Epithelial cell of prostate (primary cell): ENCODE measurements at regions not wholly inside any gene's neighbourhood (a gene's known extent, or its start where the extent isn't known, plus 50 kb on each side); places are given as distances from the start of the nearest gene placed in this dataset.
"Not testable (repeated sequence)": the region's sequence is repeated elsewhere in the genome, so short reads cannot be mapped to it uniquely, and the experiment has no call there.

ENCODE experiments used
- DNase-seq: peaks from one replicate; pipeline ENCODE4 v3.0.0-alpha.2; 2011; ENCODE audit warnings: low read depth, low spot score
- H3K27ac ChIP-seq: fragments of 450-650 bp; 2 replicates; pipeline ENCODE4 v1.5.1; 2017; ENCODE audit warnings: mild to moderate bottlenecking

GRCh38 chr1:199619223-199619622 is 408.3 kb upstream of the NR5A2 start:
- no peak for DNase-seq

GRCh38 chr1:199626228-199626627 is 401.3 kb upstream of the NR5A2 start:
- not testable (repeated sequence) for H3K27ac ChIP-seq, DNase-seq

More at GRCh38 chr1:199619223-199619622, 408.3 kb upstream of the NR5A2 start:
- H3K27ac ChIP-seq, result no peak overlapping the region

- no peak for DNase-seq
- no peak overlapping the region for H3K27ac ChIP-seq
Observed at GRCh38 chr1:199629624-199630023, 397.9 kb upstream of the NR5A2 start.

DNA sequence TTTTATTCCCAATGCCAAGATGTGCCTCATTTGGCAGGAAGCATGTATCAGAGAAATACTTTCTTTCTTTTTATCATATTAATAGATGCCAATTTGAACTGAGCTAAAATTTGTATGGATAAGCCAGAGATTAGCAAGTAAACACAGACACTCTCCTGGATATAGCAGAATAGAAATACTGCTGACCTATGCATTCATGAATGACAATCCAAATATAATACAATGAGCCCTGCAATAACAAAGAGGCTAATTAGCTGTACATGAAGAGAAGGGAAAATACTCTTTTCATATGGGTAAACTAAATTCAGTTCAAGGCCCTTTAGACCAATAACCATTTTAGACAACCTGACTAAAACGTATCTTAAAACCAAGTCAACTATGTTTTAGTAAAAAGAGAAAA is 388.1 kb upstream of the NR5A2 start:
- H3K27ac ChIP-seq, result no peak overlapping the region
- DNase-seq, result no peak

GRCh38 chr1:199641531-199641930 is 386.0 kb upstream of the NR5A2 start:
- DNase-seq, result no peak
- no peak overlapping the region for H3K27ac ChIP-seq

GRCh38 chr1:199644912-199645311 is 382.6 kb upstream of the NR5A2 start:
- no peak overlapping the region for H3K27ac ChIP-seq
- DNase-seq, result no peak

DNA sequence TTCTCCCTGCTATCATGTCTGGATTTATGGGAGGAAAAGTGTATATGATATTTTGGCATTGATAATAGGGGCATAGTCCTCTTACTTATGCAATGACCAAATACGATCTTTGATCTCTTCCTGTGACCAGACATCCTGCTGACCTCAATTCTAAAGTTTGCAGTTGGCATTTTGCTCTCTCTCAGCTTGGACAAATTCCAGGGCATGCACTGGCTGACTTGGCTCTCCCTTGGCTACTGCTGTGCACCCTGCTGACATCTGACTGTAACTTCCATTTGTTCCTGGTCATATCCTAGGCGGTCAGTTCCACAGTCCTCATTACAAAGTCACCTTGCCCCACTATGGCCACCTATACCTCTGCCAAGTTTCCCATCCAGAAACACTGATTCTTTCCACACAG is 380.7 kb upstream of the NR5A2 start:
- H3K27ac ChIP-seq, result no peak overlapping the region
- no peak for DNase-seq

GRCh38 chr1:199657449-199657848 is 370.1 kb upstream of the NR5A2 start:
- H3K27ac ChIP-seq, result no peak overlapping the region
- DNase-seq, result no peak

DNA sequence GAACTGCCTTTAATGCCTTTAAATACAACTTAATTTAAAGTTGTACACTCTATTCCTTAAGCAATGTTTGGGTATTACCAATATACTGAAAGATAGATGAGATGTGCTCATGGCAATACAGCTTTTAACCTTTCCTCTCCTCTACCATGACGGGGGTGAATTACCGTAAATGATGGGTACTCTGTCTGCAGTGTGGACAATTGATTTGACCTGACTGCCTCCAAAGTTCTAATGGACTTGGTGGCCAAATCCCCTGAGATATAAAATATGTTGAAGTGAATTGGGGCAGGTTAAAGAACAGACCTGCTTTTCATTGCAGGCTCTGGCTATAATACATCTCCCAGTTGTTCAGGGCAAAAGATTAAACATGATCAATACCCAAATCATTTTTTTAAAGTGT is 367.4 kb upstream of the NR5A2 start:
- H3K27ac ChIP-seq, result no peak overlapping the region
- no peak for DNase-seq

GRCh38 chr1:199665371-199665770 is 362.1 kb upstream of the NR5A2 start:
- DNase-seq, result no peak
- no peak overlapping the region for H3K27ac ChIP-seq

DNA sequence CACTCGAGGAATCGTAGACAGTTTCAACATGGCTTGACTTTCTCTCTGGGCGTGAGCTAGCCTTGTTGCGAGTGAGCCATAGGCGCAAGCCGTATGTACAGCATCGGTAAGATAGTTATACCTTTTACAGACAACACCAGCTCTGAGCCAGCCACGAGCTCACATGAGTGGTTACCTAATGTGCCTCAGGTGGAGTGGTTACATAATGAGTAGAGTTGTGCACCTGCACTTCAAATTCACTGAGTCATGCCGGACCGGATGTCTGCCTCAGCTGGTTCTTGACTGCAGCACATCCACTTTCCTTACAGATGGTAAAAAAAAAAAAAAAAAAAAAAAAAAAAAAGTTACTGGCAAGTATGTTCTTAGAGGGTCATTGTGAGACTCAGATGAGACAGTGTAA is 360.4 kb upstream of the NR5A2 start:
- DNase-seq, result no peak
- no peak overlapping the region for H3K27ac ChIP-seq

DNA sequence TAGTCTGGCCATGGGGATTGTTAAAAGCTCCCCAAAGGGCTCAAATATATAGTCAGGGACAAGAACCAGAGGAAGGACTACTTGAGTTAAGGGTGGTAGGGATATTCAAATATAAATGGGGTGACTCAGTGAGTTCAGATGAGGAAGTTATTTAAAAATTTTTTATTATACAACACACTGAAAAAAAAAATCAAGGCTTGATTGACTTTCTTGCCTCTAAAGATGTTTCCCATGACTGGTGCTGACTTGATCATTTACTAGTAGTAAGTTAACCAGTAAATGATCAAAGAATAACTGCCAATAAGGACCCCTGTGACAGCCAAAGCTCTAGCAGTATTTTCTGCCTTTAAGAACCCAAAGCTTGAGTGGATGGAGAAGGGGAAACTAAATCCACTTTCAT is 357.6 kb upstream of the NR5A2 start:
- no peak for DNase-seq
- H3K27ac ChIP-seq, result no peak overlapping the region

GRCh38 chr1:199671684-199672083 is 355.8 kb upstream of the NR5A2 start:
- no peak overlapping the region for H3K27ac ChIP-seq
- no peak for DNase-seq

- H3K27ac ChIP-seq, result no peak overlapping the region
- DNase-seq, result no peak
Observed at GRCh38 chr1:199675937-199676336, 351.6 kb upstream of the NR5A2 start.

DNA sequence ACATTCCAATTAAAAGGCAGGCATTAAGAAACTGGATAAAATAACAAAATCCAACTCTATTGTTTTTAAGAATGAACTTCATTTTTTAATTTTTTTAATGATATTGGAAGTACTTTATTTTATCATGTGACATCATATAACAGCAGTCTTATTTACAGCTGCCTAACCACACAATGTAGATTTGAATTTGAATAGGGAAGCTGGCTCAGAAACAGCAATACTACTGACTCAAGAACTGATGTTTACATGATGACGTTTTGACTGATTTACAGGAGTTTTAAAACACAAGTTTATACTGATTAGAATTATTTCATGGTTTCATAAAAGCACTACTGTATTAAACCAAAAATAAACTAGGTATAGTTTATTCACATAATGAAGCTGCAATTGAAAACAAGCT is 348.7 kb upstream of the NR5A2 start:
- H3K27ac ChIP-seq, result no peak overlapping the region
- no peak for DNase-seq

DNA sequence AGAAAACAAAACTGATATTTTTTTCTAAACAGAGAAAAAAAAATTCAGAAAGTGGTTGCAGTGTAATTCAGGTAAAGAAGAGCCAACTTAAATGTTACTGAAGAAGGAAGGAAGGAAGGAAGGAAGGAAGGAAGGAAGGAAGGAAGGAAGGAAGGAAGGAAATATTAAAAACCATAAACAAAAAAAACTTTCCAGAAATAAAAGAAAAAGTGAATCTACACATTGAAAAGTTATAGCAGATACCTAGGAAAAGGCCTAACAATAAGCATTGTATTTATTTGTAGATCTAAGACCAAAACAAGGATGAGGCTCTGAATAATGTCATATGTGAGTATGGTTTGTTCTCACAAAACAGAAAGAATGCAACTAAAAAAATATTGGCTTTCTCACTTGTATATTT is 345.4 kb upstream of the NR5A2 start:
- DNase-seq, result no peak
- no peak overlapping the region for H3K27ac ChIP-seq

- DNase-seq, result no peak
- no peak overlapping the region for H3K27ac ChIP-seq
Observed at GRCh38 chr1:199684686-199685273, 342.7 kb upstream of the NR5A2 start.

DNA sequence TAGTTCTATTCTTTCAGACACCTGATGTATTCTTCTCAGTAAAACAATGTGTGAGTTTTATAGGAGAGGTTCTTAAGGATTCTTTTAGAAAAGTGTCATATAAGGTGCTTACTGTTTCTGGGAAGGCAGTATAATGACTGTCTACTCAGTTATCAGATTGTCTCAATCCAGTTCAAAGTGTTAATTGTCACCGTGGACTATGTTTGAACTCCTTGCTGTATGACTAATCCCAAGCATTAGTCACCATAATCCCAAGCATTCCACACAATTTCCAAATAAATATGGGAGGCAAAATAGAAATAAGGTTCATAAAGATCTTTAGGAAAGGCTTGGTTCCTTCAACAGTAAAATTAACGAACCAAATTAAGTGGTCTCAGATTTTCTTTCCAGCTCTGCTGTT is 342.1 kb upstream of the NR5A2 start:
- no peak overlapping the region for H3K27ac ChIP-seq
- DNase-seq, result no peak

GRCh38 chr1:199687321-199687720 is 340.2 kb upstream of the NR5A2 start:
- H3K27ac ChIP-seq, result no peak overlapping the region
- DNase-seq, result no peak

- DNase-seq, result no peak
- no peak overlapping the region for H3K27ac ChIP-seq
Observed at GRCh38 chr1:199688133-199688676, 339.3 kb upstream of the NR5A2 start.

GRCh38 chr1:199688774-199689173 is 338.7 kb upstream of the NR5A2 start:
- no peak for DNase-seq

GRCh38 chr1:199690496-199690895 is 337.0 kb upstream of the NR5A2 start:
- no peak for DNase-seq
- no peak overlapping the region for H3K27ac ChIP-seq

More at GRCh38 chr1:199688774-199689173, 338.7 kb upstream of the NR5A2 start:
- no peak overlapping the region for H3K27ac ChIP-seq
